ENCODE measurements at regions not wholly inside any gene's neighbourhood (a gene's known extent, or its start where the extent isn't known, plus 50 kb on each side); places are given as distances from the start of the nearest gene placed in this dataset.

GRCh38 chr2:107018366-107018765, 132.4 kb upstream of the ST6GAL2 start:
- TF ChIP-seq POLR2A (IDR thresholded peaks at IDR 0.05; ENCODE audit: low read length) (no peak), GATA1 (IDR thresholded peaks at IDR 0.05; ENCODE audit: low read depth, low read length) (no peak)

All from erythroblast (primary cell).